ENCODE measurements at regions not wholly inside any gene's neighbourhood (a gene's known extent, or its start where the extent isn't known, plus 50 kb on each side); places are given as distances from the start of the nearest gene placed in this dataset.

GRCh38 chr15:88393719-88394519 lies 73.3 kb downstream of the MRPL46 start (continued):
- TF ChIP-seq, protein P1, sequence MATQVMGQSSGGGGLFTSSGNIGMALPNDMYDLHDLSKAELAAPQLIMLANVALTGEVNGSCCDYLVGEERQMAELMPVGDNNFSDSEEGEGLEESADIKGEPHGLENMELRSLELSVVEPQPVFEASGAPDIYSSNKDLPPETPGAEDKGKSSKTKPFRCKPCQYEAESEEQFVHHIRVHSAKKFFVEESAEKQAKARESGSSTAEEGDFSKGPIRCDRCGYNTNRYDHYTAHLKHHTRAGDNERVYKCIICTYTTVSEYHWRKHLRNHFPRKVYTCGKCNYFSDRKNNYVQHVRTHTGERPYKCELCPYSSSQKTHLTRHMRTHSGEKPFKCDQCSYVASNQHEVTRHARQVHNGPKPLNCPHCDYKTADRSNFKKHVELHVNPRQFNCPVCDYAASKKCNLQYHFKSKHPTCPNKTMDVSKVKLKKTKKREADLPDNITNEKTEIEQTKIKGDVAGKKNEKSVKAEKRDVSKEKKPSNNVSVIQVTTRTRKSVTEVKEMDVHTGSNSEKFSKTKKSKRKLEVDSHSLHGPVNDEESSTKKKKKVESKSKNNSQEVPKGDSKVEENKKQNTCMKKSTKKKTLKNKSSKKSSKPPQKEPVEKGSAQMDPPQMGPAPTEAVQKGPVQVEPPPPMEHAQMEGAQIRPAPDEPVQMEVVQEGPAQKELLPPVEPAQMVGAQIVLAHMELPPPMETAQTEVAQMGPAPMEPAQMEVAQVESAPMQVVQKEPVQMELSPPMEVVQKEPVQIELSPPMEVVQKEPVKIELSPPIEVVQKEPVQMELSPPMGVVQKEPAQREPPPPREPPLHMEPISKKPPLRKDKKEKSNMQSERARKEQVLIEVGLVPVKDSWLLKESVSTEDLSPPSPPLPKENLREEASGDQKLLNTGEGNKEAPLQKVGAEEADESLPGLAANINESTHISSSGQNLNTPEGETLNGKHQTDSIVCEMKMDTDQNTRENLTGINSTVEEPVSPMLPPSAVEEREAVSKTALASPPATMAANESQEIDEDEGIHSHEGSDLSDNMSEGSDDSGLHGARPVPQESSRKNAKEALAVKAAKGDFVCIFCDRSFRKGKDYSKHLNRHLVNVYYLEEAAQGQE (IDR thresholded peaks at IDR 0.05; ENCODE audit: low read depth) = no peak
- TF ChIP-seq SIN3A (IDR thresholded peaks at IDR 0.05; ENCODE audit: low read depth) = no peak
- TF ChIP-seq POLR2A (IDR thresholded peaks at IDR 0.05; ENCODE audit: borderline replicate concordance, extremely low read depth, insufficient read depth, insufficient read length) = no peak
- TF ChIP-seq RAD21 (IDR thresholded peaks at IDR 0.05; ENCODE audit: low read depth) = no peak
- no peak for TF ChIP-seq SRF (IDR thresholded peaks at IDR 0.05; ENCODE audit: low read depth)
- no peak for TF ChIP-seq YY1 (IDR thresholded peaks at IDR 0.05; ENCODE audit: extremely low read depth, insufficient replicate concordance, low read depth, low read length)
- no peak for TF ChIP-seq ELF1 (IDR thresholded peaks at IDR 0.05; ENCODE audit: borderline replicate concordance, low read depth)
- no peak for TF ChIP-seq EZH2 (IDR thresholded peaks at IDR 0.05)
- no peak for TF ChIP-seq SP1 (IDR thresholded peaks at IDR 0.05; ENCODE audit: low read depth)
- TF ChIP-seq ATF3 (IDR thresholded peaks at IDR 0.05) = no peak

- BruUV-seq (replicated peaks) = no TSS peak
- H3K4me1 ChIP-seq (ENCODE audit: control insufficient read depth in 1 of 2, insufficient read depth in 2 of 2, low read length in 2 of 2) = no peaks in the 10 kb centered on the region
- POLR2A ChIA-PET = no interaction called here
- RAD21 ChIA-PET (ENCODE audit: low non-redundant PET in 1 of 2, low total read pairs in 2 of 2, uncharacterized antibody in 2 of 2, unreplicated experiment in 2 of 2) = no interaction called here
- H3K36me3 ChIP-seq (ENCODE audit: control insufficient read depth in 1 of 2, insufficient read depth in 2 of 2, low read length in 2 of 2) = no peaks in the 10 kb centered on the region
- no peak for TF ChIP-seq YY1 (IDR thresholded peaks at IDR 0.05; ENCODE audit: extremely low read depth, insufficient replicate concordance, low read depth, low read length)
- TF ChIP-seq CEBPB (IDR thresholded peaks at IDR 0.05; ENCODE audit: low read depth) = no peak
- TF ChIP-seq SP1 (IDR thresholded peaks at IDR 0.05; ENCODE audit: low read depth) = no peak
- TF ChIP-seq ELF1 (IDR thresholded peaks at IDR 0.05; ENCODE audit: borderline replicate concordance, low read depth) = no peak
- TF ChIP-seq, protein P2, sequence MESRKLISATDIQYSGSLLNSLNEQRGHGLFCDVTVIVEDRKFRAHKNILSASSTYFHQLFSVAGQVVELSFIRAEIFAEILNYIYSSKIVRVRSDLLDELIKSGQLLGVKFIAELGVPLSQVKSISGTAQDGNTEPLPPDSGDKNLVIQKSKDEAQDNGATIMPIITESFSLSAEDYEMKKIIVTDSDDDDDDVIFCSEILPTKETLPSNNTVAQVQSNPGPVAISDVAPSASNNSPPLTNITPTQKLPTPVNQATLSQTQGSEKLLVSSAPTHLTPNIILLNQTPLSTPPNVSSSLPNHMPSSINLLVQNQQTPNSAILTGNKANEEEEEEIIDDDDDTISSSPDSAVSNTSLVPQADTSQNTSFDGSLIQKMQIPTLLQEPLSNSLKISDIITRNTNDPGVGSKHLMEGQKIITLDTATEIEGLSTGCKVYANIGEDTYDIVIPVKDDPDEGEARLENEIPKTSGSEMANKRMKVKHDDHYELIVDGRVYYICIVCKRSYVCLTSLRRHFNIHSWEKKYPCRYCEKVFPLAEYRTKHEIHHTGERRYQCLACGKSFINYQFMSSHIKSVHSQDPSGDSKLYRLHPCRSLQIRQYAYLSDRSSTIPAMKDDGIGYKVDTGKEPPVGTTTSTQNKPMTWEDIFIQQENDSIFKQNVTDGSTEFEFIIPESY (IDR thresholded peaks at IDR 0.05; ENCODE audit: extremely low read depth, insufficient replicate concordance, low read length) = no peak
- no peak for TF ChIP-seq RAD21 (IDR thresholded peaks at IDR 0.05; ENCODE audit: low read depth)
- no peak for TF ChIP-seq ATF3 (IDR thresholded peaks at IDR 0.05)
- no peak for TF ChIP-seq ZNF274 (IDR thresholded peaks at IDR 0.05; ENCODE audit: low read depth, low read length)
- intact Hi-C loops (cut with micrococcal nuclease) = no loop called here
- no peak overlapping the region for H2AFZ ChIP-seq (ENCODE audit: low read depth, low read length, poor library complexity, severe bottlenecking)
- no peaks in the 10 kb centered on the region for H3K9me3 ChIP-seq (ENCODE audit: control insufficient read depth in 1 of 2, insufficient read depth in 1 of 2, low read depth in 1 of 2, low read length in 2 of 2)
- no peak overlapping the region for H3K9ac ChIP-seq (ENCODE audit: low read length)
- H3K4me3 ChIP-seq (replicated peaks in 1 of 2; ENCODE audit: low read depth in 1 of 2, low read length in 2 of 2) = no peak overlapping the region
- H3K79me2 ChIP-seq (ENCODE audit: insufficient read depth, low read length) = no peaks in the 10 kb centered on the region
- peaks cover 13% of the 10 kb centered on the region; the same call in 1 of the 2 replicates for H3K27me3 ChIP-seq (ENCODE audit: insufficient read depth, low read length)
- no peak overlapping the region for H3K27ac ChIP-seq (ENCODE audit: low read depth, low read length)
- no peak for DNase-seq (ENCODE audit: low read depth, low spot score)
- no peaks in the 10 kb centered on the region for H4K20me1 ChIP-seq (ENCODE audit: insufficient read depth)
- no peaks in the 10 kb centered on the region for H3K9me2 ChIP-seq (ENCODE audit: insufficient read depth)
- no peak overlapping the region for H3K4me2 ChIP-seq (ENCODE audit: low read length)
- CTCF ChIA-PET = no interaction called here
- no peak for ATAC-seq
These were observed 75.5 kb downstream of the MRPL46 start for GRCh38 chr15:88391700-88392099.
